ENCODE measurements at regions not wholly inside any gene's neighbourhood (a gene's known extent, or its start where the extent isn't known, plus 50 kb on each side); places are given as distances from the start of the nearest gene placed in this dataset.

DNA sequence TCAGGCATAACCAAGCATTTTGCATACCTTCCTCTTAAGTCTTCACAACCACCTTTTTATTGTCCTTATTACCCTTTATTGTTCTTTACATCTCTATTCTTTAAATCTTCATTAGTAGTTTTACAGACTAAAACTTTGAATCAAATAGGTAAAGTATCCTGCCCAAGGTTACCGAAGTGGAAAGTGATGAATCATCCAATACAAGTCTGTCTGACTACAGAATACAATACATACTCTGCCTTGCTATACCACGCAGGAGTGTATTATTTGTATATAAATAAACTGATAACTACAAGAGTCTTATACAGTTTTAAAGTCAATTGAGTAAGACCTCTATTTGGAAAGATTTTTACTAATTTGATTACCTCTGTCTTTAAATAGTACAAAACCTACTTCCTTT is 196.0 kb downstream of the ZEB2 start:
- TF ChIP-seq, protein P1, sequence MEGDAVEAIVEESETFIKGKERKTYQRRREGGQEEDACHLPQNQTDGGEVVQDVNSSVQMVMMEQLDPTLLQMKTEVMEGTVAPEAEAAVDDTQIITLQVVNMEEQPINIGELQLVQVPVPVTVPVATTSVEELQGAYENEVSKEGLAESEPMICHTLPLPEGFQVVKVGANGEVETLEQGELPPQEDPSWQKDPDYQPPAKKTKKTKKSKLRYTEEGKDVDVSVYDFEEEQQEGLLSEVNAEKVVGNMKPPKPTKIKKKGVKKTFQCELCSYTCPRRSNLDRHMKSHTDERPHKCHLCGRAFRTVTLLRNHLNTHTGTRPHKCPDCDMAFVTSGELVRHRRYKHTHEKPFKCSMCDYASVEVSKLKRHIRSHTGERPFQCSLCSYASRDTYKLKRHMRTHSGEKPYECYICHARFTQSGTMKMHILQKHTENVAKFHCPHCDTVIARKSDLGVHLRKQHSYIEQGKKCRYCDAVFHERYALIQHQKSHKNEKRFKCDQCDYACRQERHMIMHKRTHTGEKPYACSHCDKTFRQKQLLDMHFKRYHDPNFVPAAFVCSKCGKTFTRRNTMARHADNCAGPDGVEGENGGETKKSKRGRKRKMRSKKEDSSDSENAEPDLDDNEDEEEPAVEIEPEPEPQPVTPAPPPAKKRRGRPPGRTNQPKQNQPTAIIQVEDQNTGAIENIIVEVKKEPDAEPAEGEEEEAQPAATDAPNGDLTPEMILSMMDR (IDR thresholded peaks at IDR 0.05): no peak
- no peak for TF ChIP-seq EZH2 (IDR thresholded peaks at IDR 0.05)

Measured in neural progenitor cell (in vitro differentiated cells).